H1 (cell line): ENCODE measurements at regions not wholly inside any gene's neighbourhood (a gene's known extent, or its start where the extent isn't known, plus 50 kb on each side); places are given as distances from the start of the nearest gene placed in this dataset.

Experiments used
- CTCF ChIA-PET: fragments of 300-600 bp; sonication (Branson Sonifier 250); formaldehyde crosslinking; loops from one replicate; lab custom pipeline; 2021; ENCODE audit not compliant: partially characterized antibody; lab: Charles Lee
- POLR2A ChIA-PET: fragments of 300-600 bp; sonication (Branson Sonifier 250); formaldehyde crosslinking; loops from one replicate; lab custom pipeline; 2021; ENCODE audit warnings: inconsistent platforms; ENCODE audit not compliant: partially characterized antibody; lab: Charles Lee
- DNase-seq, 2 experiments: peaks; one replicate each; pipeline versions ENCODE4 v3.0.0 to v3.0.0-alpha.2; 2010 to 2022; ENCODE audit warnings: low spot score in 2 of 2, low read depth in 1 of 2, mixed read lengths in 1 of 2
- FAIRE-seq: peaks from 2 replicates; lab custom pipeline; 2011; peaks lifted over from hg19 to GRCh38; lab: Jason Lieb, UNC
- H2AFZ ChIP-seq: 2 replicates; pipeline ENCODE4 v1.8.1; 2012; ENCODE audit warnings: low read length, inconsistent platforms
- H2AK5ac ChIP-seq: 2 replicates; pipeline ENCODE4 v1.6.1; 2013; ENCODE audit warnings: low read depth, low read length
- H2BK120ac ChIP-seq: replicated peaks from 2 replicates; pipeline ENCODE3; 2013; ENCODE audit warnings: low read depth, low read length, inconsistent platforms
- H2BK12ac ChIP-seq: 2 replicates; pipeline ENCODE4 v1.6.1; 2013; ENCODE audit warnings: low read depth, low read length
- H2BK15ac ChIP-seq: 2 replicates; pipeline ENCODE4 v1.6.1; 2013; ENCODE audit warnings: low read length
- H2BK20ac ChIP-seq: 2 replicates; pipeline ENCODE4 v1.6.1; 2013; ENCODE audit warnings: low read length
- H2BK5ac ChIP-seq: 2 replicates; pipeline ENCODE4 v1.6.1; 2013; ENCODE audit warnings: low read depth, low read length
- H3K14ac ChIP-seq: 2 replicates; pipeline ENCODE4 v1.6.1; 2013; ENCODE audit warnings: inconsistent platforms; ENCODE audit not compliant: insufficient read length
- H3K18ac ChIP-seq: 2 replicates; pipeline ENCODE4 v1.6.1; 2013; ENCODE audit warnings: low read length; ENCODE audit errors: extremely low read depth
- H3K23ac ChIP-seq: 2 replicates; pipeline ENCODE4 v1.6.1; 2013; ENCODE audit warnings: inconsistent platforms; ENCODE audit not compliant: insufficient read length
- H3K23me2 ChIP-seq: 2 replicates; pipeline ENCODE4 v1.6.1; 2013; ENCODE audit warnings: low read depth, low read length
- H3K27ac ChIP-seq: 2 replicates; pipeline ENCODE4 v1.6.1; 2011; ENCODE audit warnings: low read depth, low read length, inconsistent platforms
- H3K27me3 ChIP-seq, 4 experiments: replicated peaks in 1 of 4; 1 replicate in 1 of 4; 2 replicates in 3 of 4; pipeline versions ENCODE4 v1.6.1 to v1.8.1; 2011 to 2013; ENCODE audit warnings: low read length in 3 of 4, mild to moderate bottlenecking in 3 of 4, inconsistent platforms in 2 of 4, mixed read lengths in 2 of 4, moderate library complexity in 1 of 4; ENCODE audit not compliant: control insufficient read depth in 3 of 4, insufficient read depth in 3 of 4; ENCODE audit errors: extremely low read depth in 1 of 4
- H3K36me3 ChIP-seq, 4 experiments: 2 replicates each; pipeline versions ENCODE4 v1.6.1 to v1.8.1; 2011 to 2013; ENCODE audit warnings: mild to moderate bottlenecking in 4 of 4, low read length in 3 of 4, moderate library complexity in 2 of 4, control low read depth in 1 of 4, inconsistent platforms in 1 of 4; ENCODE audit not compliant: insufficient read depth in 4 of 4, control insufficient read depth in 2 of 4
- H3K4ac ChIP-seq: replicated peaks from 2 replicates; pipeline ENCODE3; 2013; ENCODE audit warnings: low read length, low read depth, mixed read lengths, inconsistent platforms; ENCODE audit not compliant: insufficient read length
- H3K4me1 ChIP-seq, 4 experiments: replicated peaks in 1 of 4; 1 replicate in 1 of 4; 2 replicates in 3 of 4; pipeline versions ENCODE4 v1.6.1 to v1.8.1; 2011 to 2013; ENCODE audit warnings: low read length in 3 of 4, inconsistent platforms in 2 of 4, mixed read lengths in 1 of 4; ENCODE audit not compliant: insufficient read depth in 4 of 4, control insufficient read depth in 3 of 4
- H3K4me2 ChIP-seq, 2 experiments: 2 replicates each; pipeline versions ENCODE4 v1.6.1 to v1.8.1; 2011 to 2013; ENCODE audit warnings: low read depth in 2 of 2, low read length in 2 of 2, control low read depth in 1 of 2, inconsistent platforms in 1 of 2, mild to moderate bottlenecking in 1 of 2; ENCODE audit not compliant: insufficient read depth in 1 of 2
- H3K4me3 ChIP-seq, 4 experiments: fragments of 200-600, 300-600 bp in 1 of 4; sonication (generic), shearing (Covaris generic), sonication (Bioruptor Twin) in 1 of 4; 2 replicates each; pipeline versions ENCODE4 v1.5.1 to v1.8.1; 2011 to 2016; ENCODE audit warnings: low read length in 4 of 4, low read depth in 3 of 4, control low read depth in 2 of 4, inconsistent platforms in 2 of 4, mild to moderate bottlenecking in 2 of 4, mixed read lengths in 1 of 4, moderate library complexity in 1 of 4; ENCODE audit not compliant: insufficient read depth in 2 of 4; ENCODE audit errors: extremely low read depth in 1 of 4
- H3K56ac ChIP-seq: replicated peaks from 2 replicates; pipeline ENCODE3; 2013; ENCODE audit warnings: low read depth, mild to moderate bottlenecking, mixed read lengths, low read length, inconsistent platforms; ENCODE audit not compliant: insufficient read length
- H3K79me1 ChIP-seq: 2 replicates; pipeline ENCODE4 v1.6.1; 2013; ENCODE audit warnings: low read depth, low read length, control low read depth
- H3K79me2 ChIP-seq, 2 experiments: 2 replicates each; pipeline versions ENCODE4 v1.6.1 to v1.8.1; 2012 to 2013; ENCODE audit warnings: low read length in 2 of 2, mild to moderate bottlenecking in 2 of 2, inconsistent platforms in 1 of 2; ENCODE audit not compliant: insufficient read depth in 2 of 2, control insufficient read depth in 1 of 2
- H3K9ac ChIP-seq, 4 experiments: replicated peaks in 1 of 4; 1 replicate in 1 of 4; 2 replicates in 3 of 4; pipeline versions ENCODE4 v1.6.1 to v1.8.1; 2011 to 2013; ENCODE audit warnings: low read depth in 3 of 4, low read length in 3 of 4, control low read depth in 2 of 4, mild to moderate bottlenecking in 2 of 4, moderate library complexity in 2 of 4, inconsistent platforms in 1 of 4; ENCODE audit errors: extremely low read depth in 1 of 4
- H3K9me3 ChIP-seq, 2 experiments: 2 replicates each; pipeline versions ENCODE4 v1.6.1 to v1.8.1; 2012 to 2013; ENCODE audit warnings: mild to moderate bottlenecking in 2 of 2, moderate library complexity in 2 of 2, control low read depth in 1 of 2, inconsistent platforms in 1 of 2, low read depth in 1 of 2, low read length in 1 of 2, mixed read lengths in 1 of 2; ENCODE audit not compliant: insufficient read depth in 2 of 2
- H4K20me1 ChIP-seq, 2 experiments: replicated peaks in 1 of 2; 2 replicates each; pipeline versions ENCODE3 to v1.8.1; 2011 to 2013; ENCODE audit warnings: inconsistent platforms in 2 of 2, low read length in 2 of 2, mild to moderate bottlenecking in 1 of 2; ENCODE audit not compliant: insufficient read depth in 2 of 2, control insufficient read depth in 1 of 2
- H4K5ac ChIP-seq: 2 replicates; pipeline ENCODE4 v1.6.1; 2013; ENCODE audit warnings: low read length, low read depth, mixed read lengths, inconsistent platforms; ENCODE audit not compliant: insufficient read length
- H4K8ac ChIP-seq: 2 replicates; pipeline ENCODE4 v1.8.0; 2013; ENCODE audit warnings: mild to moderate bottlenecking, moderate library complexity, low read length, inconsistent platforms; ENCODE audit not compliant: insufficient read depth; ENCODE audit errors: extremely low read depth
- H4K91ac ChIP-seq: replicated peaks from 2 replicates; pipeline ENCODE3; 2013; ENCODE audit warnings: low read length, mixed read lengths, inconsistent platforms; ENCODE audit not compliant: insufficient read length
- CBX5 ChIP-seq: fragments of 300-800, 300-1000 bp; sonication (generic); IDR thresholded peaks from 2 replicates; pipeline ENCODE4 v1.7.1; 2016; ENCODE audit warnings: antibody characterized with exemption, low read length, low read depth
- CREB1 ChIP-seq: IDR thresholded peaks from 2 replicates; pipeline ENCODE4 v1.6.1; 2012; ENCODE audit warnings: inconsistent platforms
- HDAC2 ChIP-seq, 2 experiments: fragments of 300-600 bp in 1 of 2; sonication (generic) in 1 of 2; IDR thresholded peaks; 2 replicates each; pipeline ENCODE4 v1.6.1; 2011 to 2012; ENCODE audit warnings: low read depth in 2 of 2, low read length in 2 of 2, mild to moderate bottlenecking in 2 of 2, moderate library complexity in 2 of 2, borderline replicate concordance in 1 of 2, inconsistent platforms in 1 of 2
- KDM4A ChIP-seq: IDR thresholded peaks from one replicate; pipeline ENCODE4 v1.7.1; 2012; ENCODE audit warnings: low read depth, mild to moderate bottlenecking, moderate library complexity, low read length, inconsistent platforms; ENCODE audit not compliant: severe bottlenecking
- SAP30 ChIP-seq: fragments of 300-600 bp; sonication (generic); IDR thresholded peaks from 2 replicates; pipeline ENCODE4 v1.7.1; 2012; ENCODE audit warnings: low read length, moderate library complexity, mild to moderate bottlenecking, inconsistent platforms; ENCODE audit not compliant: insufficient read depth, insufficient replicate concordance
- WGBS, 2 experiments: shearing (Covaris generic) in 1 of 2; methylation state at CpG; one replicate each; pipeline versions ENCODE4 v1.1.6 to v1.1.7; 2013 to 2015; ENCODE audit warnings: low lambda C conversion rate in 2 of 2, mixed read lengths in 2 of 2, inconsistent platforms in 1 of 2, low coverage in 1 of 2, missing lambda C conversion rate in 1 of 2; ENCODE audit not compliant: insufficient replicate concordance in 2 of 2, insufficient coverage in 1 of 2, insufficient read length in 1 of 2; ENCODE audit errors: extremely low coverage in 1 of 2, missing lambda C conversion rate in 1 of 2; 5-methylcytosine and 5-hydroxymethylcytosine counted together

DNA sequence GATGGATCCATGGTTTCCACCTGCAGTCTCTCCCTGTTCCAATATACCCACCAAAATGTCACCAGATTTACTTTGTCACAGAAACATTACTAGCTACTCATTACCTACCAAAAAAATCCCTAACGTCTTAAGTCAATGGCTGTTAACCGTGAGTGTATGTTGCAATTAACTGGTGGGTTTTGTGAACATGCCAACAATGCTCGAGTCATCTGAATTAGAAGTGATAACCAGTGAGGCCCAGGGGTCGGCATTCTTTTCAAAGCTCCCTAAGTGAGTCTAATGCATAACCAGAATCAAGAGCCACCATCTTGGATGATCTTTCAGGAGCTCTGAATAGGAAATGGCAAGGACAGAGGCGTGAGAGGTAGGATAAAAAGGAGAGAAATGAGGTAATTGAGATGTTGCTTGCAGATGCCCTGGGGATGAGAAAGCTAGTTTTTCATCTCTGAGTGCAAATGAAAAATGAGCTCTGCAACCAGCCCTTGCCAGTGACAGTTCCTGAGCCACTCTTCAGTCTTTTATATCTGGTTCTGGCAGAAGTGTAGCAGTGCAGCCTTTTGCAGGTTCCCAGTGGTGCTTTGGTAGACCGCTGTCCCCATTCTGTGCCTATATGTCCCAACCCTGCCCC lies 130.0 kb upstream of the RND3 start:
- WGBS, 2 experiments = 89% methylated on average over 6 of the region's 6 CpGs; no CpG with 5 or more reads in 1 of the 2 experiments
- Histone ChIP-seq H3K79me1 (no peaks in the 10 kb centered on the region), H3K36me3 (no peaks in the 10 kb centered on the region), H3K4me1 (peaks cover 0 to 3% (median 0%) of the 10 kb centered on the region in 4 experiments; a peak in 1 of 7 replicates), H3K9ac (no peak overlapping the region), H4K91ac (no peak overlapping the region), H3K27me3 (no peaks in the 10 kb centered on the region), H2BK120ac (no peak overlapping the region), H2BK12ac (no peak overlapping the region), H2BK20ac (no peak overlapping the region), H3K9me3 (no peaks in the 10 kb centered on the region), H4K5ac (no peak overlapping the region), H2AFZ (no peak overlapping the region), H3K23me2 (no peaks in the 10 kb centered on the region), H3K4ac (no peak overlapping the region), H3K4me3 (no peak overlapping the region), H3K18ac (no peak overlapping the region), H3K79me2 (no peaks in the 10 kb centered on the region), H4K20me1 (no peaks in the 10 kb centered on the region), H3K23ac (no peak overlapping the region), H3K14ac (no peak overlapping the region), H3K4me2 (no peak overlapping the region), H2BK5ac (no peak overlapping the region), H3K27ac (no peak overlapping the region), H2AK5ac (no peak overlapping the region), H2BK15ac (no peak overlapping the region), H4K8ac (no peak overlapping the region), H3K56ac (no peak overlapping the region)
- DNase-seq (no peak), FAIRE-seq (no peak)
- POLR2A ChIA-PET = no interaction called here
- TF ChIP-seq SAP30 = no peak
- no peak for TF ChIP-seq KDM4A
- TF ChIP-seq CBX5 = no peak
- TF ChIP-seq CREB1 = no peak
- TF ChIP-seq HDAC2 (IDR thresholded peaks at IDR 0.05; ENCODE audit: borderline replicate concordance in 1 of 2, low read depth in 2 of 2, low read length in 2 of 2) = no peak
- CTCF ChIA-PET = interaction anchor here (0.6 to 2.1 kb wide), 5 partner anchors 9 to 623 kb away, joined by 3 to 6 read pairs (median 3); no protein-coding TSS in a partner anchor
